ENCODE measurements at regions not wholly inside any gene's neighbourhood (a gene's known extent, or its start where the extent isn't known, plus 50 kb on each side); places are given as distances from the start of the nearest gene placed in this dataset.

- DNase-seq: no peak
Observed at GRCh38 chr5:1704676-1705075, 95.0 kb downstream of the MRPL36 start.

- no peak for DNase-seq
Observed at GRCh38 chr5:1704266-1704665, 95.4 kb downstream of the MRPL36 start.

GRCh38 chr5:1703352-1704050, 96.1 kb downstream of the MRPL36 start:
- DNase-seq: no peak

- DNase-seq: no peak
Observed at GRCh38 chr5:1702318-1702717, 97.3 kb downstream of the MRPL36 start.

GRCh38 chr5:1701884-1702283, 97.8 kb downstream of the MRPL36 start:
- DNase-seq: no peak

- no peak for DNase-seq
Observed at GRCh38 chr5:1701216-1701864, 98.3 kb downstream of the MRPL36 start.

- no peak for DNase-seq
Observed at GRCh38 chr5:1699394-1699793, 100.2 kb downstream of the MRPL36 start.

- DNase-seq: no peak
Observed at GRCh38 chr5:1698589-1699316, 100.9 kb downstream of the MRPL36 start.

- DNase-seq: no peak
Observed at GRCh38 chr5:1692381-1692780, 107.3 kb downstream of the MRPL36 start.

- no peak for DNase-seq
Observed at GRCh38 chr5:1687301-1687970, 112.2 kb downstream of the MRPL36 start.

GRCh38 chr5:1686016-1686802, 113.4 kb downstream of the MRPL36 start:
- DNase-seq: no peak

- DNase-seq: no peak
Observed at GRCh38 chr5:1685066-1685465, 114.6 kb downstream of the MRPL36 start.

GRCh38 chr5:1681955-1682354, 117.7 kb downstream of the MRPL36 start:
- no peak for DNase-seq

GRCh38 chr5:1673042-1673677, 126.5 kb downstream of the MRPL36 start:
- no peak for DNase-seq

GRCh38 chr5:1672396-1672795, 127.2 kb downstream of the MRPL36 start:
- DNase-seq: no peak

GRCh38 chr5:1671351-1671750, 128.3 kb downstream of the MRPL36 start:
- DNase-seq: no peak

GRCh38 chr5:1670351-1670750, 129.3 kb downstream of the MRPL36 start:
- DNase-seq: no peak

- DNase-seq: no peak
Observed at GRCh38 chr5:1669276-1670155, 130.1 kb downstream of the MRPL36 start.

- DNase-seq: no peak
Observed at GRCh38 chr5:1668141-1668721, 131.4 kb downstream of the MRPL36 start.

- no peak for DNase-seq
Observed at GRCh38 chr5:1667648-1668140, 131.9 kb downstream of the MRPL36 start.

Measured in CD4-positive, alpha-beta T cell treated with Interleukin-1 beta for 1 hour (primary cell).